ENCODE measurements at regions not wholly inside any gene's neighbourhood (a gene's known extent, or its start where the extent isn't known, plus 50 kb on each side); places are given as distances from the start of the nearest gene placed in this dataset.

DNA sequence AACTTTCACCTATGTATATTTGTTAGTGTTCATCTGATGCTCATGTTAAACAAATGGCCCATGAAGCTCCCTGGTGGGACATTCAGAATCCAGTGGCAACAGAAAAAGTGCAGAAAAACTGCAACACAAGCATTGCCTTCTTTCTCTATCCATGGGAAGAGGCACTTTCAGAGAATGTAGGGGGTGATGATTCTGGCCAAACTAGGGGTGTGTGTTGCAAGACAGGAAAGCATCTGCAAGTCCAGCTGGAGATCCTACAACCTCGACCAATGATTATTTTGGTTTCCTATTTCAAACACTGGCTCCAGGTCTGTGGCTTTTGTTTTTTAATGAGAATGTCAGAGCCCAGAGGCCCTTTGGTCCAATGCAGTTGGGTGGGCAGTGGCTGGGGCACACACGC, 198.7 kb downstream of the CXCL12 start:
- no peak for TF ChIP-seq POLR2A (IDR thresholded peaks at IDR 0.05; ENCODE audit: control extremely low read depth in 1 of 2, low read depth in 2 of 2, low read length in 2 of 2)
- no peak for TF ChIP-seq RXRA (IDR thresholded peaks at IDR 0.05; ENCODE audit: insufficient read depth, low read depth, low read length)
- TF ChIP-seq, protein P1, sequence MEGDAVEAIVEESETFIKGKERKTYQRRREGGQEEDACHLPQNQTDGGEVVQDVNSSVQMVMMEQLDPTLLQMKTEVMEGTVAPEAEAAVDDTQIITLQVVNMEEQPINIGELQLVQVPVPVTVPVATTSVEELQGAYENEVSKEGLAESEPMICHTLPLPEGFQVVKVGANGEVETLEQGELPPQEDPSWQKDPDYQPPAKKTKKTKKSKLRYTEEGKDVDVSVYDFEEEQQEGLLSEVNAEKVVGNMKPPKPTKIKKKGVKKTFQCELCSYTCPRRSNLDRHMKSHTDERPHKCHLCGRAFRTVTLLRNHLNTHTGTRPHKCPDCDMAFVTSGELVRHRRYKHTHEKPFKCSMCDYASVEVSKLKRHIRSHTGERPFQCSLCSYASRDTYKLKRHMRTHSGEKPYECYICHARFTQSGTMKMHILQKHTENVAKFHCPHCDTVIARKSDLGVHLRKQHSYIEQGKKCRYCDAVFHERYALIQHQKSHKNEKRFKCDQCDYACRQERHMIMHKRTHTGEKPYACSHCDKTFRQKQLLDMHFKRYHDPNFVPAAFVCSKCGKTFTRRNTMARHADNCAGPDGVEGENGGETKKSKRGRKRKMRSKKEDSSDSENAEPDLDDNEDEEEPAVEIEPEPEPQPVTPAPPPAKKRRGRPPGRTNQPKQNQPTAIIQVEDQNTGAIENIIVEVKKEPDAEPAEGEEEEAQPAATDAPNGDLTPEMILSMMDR (IDR thresholded peaks at IDR 0.05; ENCODE audit: control extremely low read depth in 1 of 3, insufficient read depth in 1 of 3, low read depth in 1 of 3, low read length in 3 of 3), result no peak
- TF ChIP-seq CBX8 (IDR thresholded peaks at IDR 0.05; ENCODE audit: borderline replicate concordance, low read depth, low read length), result no peak
- TF ChIP-seq, protein P2, sequence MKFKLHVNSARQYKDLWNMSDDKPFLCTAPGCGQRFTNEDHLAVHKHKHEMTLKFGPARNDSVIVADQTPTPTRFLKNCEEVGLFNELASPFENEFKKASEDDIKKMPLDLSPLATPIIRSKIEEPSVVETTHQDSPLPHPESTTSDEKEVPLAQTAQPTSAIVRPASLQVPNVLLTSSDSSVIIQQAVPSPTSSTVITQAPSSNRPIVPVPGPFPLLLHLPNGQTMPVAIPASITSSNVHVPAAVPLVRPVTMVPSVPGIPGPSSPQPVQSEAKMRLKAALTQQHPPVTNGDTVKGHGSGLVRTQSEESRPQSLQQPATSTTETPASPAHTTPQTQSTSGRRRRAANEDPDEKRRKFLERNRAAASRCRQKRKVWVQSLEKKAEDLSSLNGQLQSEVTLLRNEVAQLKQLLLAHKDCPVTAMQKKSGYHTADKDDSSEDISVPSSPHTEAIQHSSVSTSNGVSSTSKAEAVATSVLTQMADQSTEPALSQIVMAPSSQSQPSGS (IDR thresholded peaks at IDR 0.05; ENCODE audit: low read length), result no peak
- no peak for TF ChIP-seq NRF1 (IDR thresholded peaks at IDR 0.05; ENCODE audit: low read depth, low read length)
- TF ChIP-seq, protein P3, sequence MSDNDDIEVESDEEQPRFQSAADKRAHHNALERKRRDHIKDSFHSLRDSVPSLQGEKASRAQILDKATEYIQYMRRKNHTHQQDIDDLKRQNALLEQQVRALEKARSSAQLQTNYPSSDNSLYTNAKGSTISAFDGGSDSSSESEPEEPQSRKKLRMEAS (IDR thresholded peaks at IDR 0.05), result no peak
- no peak for TF ChIP-seq CHD1 (IDR thresholded peaks at IDR 0.05; ENCODE audit: low read depth, low read length)
- TF ChIP-seq EZH2 (IDR thresholded peaks at IDR 0.05; ENCODE audit: low read depth, low read length, severe bottlenecking), result no peak

Data from H1 (cell line).